ENCODE measurements at regions not wholly inside any gene's neighbourhood (a gene's known extent, or its start where the extent isn't known, plus 50 kb on each side); places are given as distances from the start of the nearest gene placed in this dataset.

- H3K9ac ChIP-seq (ENCODE audit: low read depth in 1 of 3, low read length in 3 of 3), result no peak overlapping the region
- H3K4me3 ChIP-seq (ENCODE audit: low read length in 3 of 3), result no peak overlapping the region
- no peaks in the 10 kb centered on the region for H3K27me3 ChIP-seq (ENCODE audit: control insufficient read depth in 3 of 3, insufficient read depth in 3 of 3, low read length in 3 of 3)
- no peaks in the 10 kb centered on the region for H3K36me3 ChIP-seq (ENCODE audit: control insufficient read depth in 3 of 3, insufficient read depth in 3 of 3, low read length in 3 of 3)
- no peaks in the 10 kb centered on the region for H3K4me1 ChIP-seq (ENCODE audit: control insufficient read depth in 3 of 3, insufficient read depth in 3 of 3, low read length in 3 of 3)
- H3K9me3 ChIP-seq (ENCODE audit: control insufficient read depth in 3 of 3, low read length in 3 of 3), result no peaks in the 10 kb centered on the region
- H3K27ac ChIP-seq (ENCODE audit: low read depth, low read length), result no peak overlapping the region
Observed at GRCh38 chr5:166354332-166354731, 1937.1 kb upstream of the WWC1 start.

- Histone ChIP-seq H3K4me3 (ENCODE audit: low read length in 3 of 3) (no peak overlapping the region), H3K36me3 (ENCODE audit: control insufficient read depth in 3 of 3, insufficient read depth in 3 of 3, low read length in 3 of 3) (no peaks in the 10 kb centered on the region), H3K27ac (ENCODE audit: low read depth, low read length) (no peak overlapping the region), H3K4me1 (ENCODE audit: control insufficient read depth in 3 of 3, insufficient read depth in 3 of 3, low read length in 3 of 3) (no peaks in the 10 kb centered on the region), H3K27me3 (ENCODE audit: control insufficient read depth in 3 of 3, insufficient read depth in 3 of 3, low read length in 3 of 3) (no peaks in the 10 kb centered on the region), H3K9ac (ENCODE audit: low read depth in 1 of 3, low read length in 3 of 3) (no peak overlapping the region), H3K9me3 (ENCODE audit: control insufficient read depth in 3 of 3, low read length in 3 of 3) (no peaks in the 10 kb centered on the region)
Observed at GRCh38 chr5:166356096-166356495, 1935.3 kb upstream of the WWC1 start.

DNA sequence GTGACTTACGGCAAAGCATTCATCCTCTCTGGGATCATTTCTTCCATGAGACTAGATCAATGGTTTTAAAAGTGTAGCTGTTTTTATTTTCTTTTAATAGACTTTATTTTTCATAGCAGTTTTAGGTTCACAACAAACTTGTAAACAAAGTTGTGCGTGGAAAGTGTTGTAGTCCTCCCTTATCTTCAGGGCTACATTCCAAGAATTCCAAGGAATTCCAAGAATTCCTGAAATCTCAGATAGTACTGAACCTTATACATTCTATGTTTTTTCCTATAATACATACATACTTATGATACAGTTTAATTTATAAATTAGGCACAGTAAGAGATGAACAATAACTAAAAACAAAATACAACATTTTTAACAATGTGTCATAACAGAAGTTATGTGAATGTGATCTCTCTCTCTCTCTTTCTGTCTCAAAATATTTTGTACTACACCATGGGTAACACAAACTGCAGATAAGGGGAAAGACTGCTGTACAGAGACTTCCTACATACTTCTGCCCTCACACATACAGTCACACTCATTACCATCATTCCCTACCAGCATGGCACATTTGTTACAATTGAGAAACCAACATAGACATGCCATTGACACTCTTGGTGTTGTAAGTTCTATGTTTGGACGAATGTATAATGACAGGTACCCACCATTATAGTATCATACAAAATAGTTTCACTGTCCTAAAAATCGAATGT, 1933.2 kb upstream of the WWC1 start:
- Histone ChIP-seq H3K27me3 (ENCODE audit: control insufficient read depth in 3 of 3, insufficient read depth in 3 of 3, low read length in 3 of 3) (no peaks in the 10 kb centered on the region), H3K9me3 (ENCODE audit: control insufficient read depth in 3 of 3, low read length in 3 of 3) (no peaks in the 10 kb centered on the region), H3K27ac (ENCODE audit: low read depth, low read length) (no peak overlapping the region), H3K4me1 (ENCODE audit: control insufficient read depth in 3 of 3, insufficient read depth in 3 of 3, low read length in 3 of 3) (no peaks in the 10 kb centered on the region), H3K9ac (ENCODE audit: low read depth in 1 of 3, low read length in 3 of 3) (no peak overlapping the region), H3K36me3 (ENCODE audit: control insufficient read depth in 3 of 3, insufficient read depth in 3 of 3, low read length in 3 of 3) (no peaks in the 10 kb centered on the region), H3K4me3 (ENCODE audit: low read length in 3 of 3) (no peak overlapping the region)

DNA sequence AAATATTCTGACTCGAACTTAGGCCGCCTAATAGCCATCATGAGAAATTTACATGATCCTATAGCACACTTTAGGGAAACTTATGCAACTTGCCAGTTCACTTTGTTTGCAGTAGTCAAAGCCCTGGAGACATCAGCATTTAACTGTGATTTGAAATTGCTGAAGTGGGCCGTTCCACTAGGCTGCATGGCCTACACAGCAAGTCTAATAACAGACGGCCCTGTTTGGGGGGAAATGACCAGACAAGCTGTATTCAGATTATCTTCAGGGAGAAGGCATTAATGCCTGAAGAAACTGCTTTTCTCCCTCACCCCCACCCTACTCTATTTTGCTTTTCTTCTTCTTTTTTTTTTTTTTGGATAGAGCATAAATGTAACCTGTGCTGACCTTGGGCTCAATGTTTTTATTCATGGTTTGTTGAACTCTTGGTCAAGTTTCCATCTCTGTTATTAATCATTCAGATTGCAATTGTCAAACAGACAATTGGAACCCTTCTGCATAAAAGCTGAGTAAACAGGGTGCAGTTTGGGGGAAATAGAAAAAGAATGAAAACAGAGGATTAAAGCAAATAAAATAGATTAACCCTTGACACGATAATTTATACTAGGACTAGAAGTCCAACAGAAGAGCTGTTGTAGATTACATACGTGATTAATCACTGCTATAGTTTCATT, 1928.2 kb upstream of the WWC1 start:
- Histone ChIP-seq H3K9me3 (ENCODE audit: control insufficient read depth in 3 of 3, low read length in 3 of 3) (no peaks in the 10 kb centered on the region), H3K36me3 (ENCODE audit: control insufficient read depth in 3 of 3, insufficient read depth in 3 of 3, low read length in 3 of 3) (no peaks in the 10 kb centered on the region), H3K4me3 (ENCODE audit: low read length in 3 of 3) (no peak overlapping the region), H3K27ac (ENCODE audit: low read depth, low read length) (no peak overlapping the region), H3K27me3 (ENCODE audit: control insufficient read depth in 3 of 3, insufficient read depth in 3 of 3, low read length in 3 of 3) (no peaks in the 10 kb centered on the region), H3K4me1 (ENCODE audit: control insufficient read depth in 3 of 3, insufficient read depth in 3 of 3, low read length in 3 of 3) (no peaks in the 10 kb centered on the region), H3K9ac (ENCODE audit: low read depth in 1 of 3, low read length in 3 of 3) (no peak overlapping the region)

GRCh38 chr5:166365164-166365563, 1926.3 kb upstream of the WWC1 start:
- no peaks in the 10 kb centered on the region for H3K36me3 ChIP-seq (ENCODE audit: control insufficient read depth in 3 of 3, insufficient read depth in 3 of 3, low read length in 3 of 3)
- no peak overlapping the region for H3K27ac ChIP-seq (ENCODE audit: low read depth, low read length)
- no peak overlapping the region for H3K4me3 ChIP-seq (ENCODE audit: low read length in 3 of 3)
- H3K9ac ChIP-seq (ENCODE audit: low read depth in 1 of 3, low read length in 3 of 3), result no peak overlapping the region
- no peaks in the 10 kb centered on the region for H3K4me1 ChIP-seq (ENCODE audit: control insufficient read depth in 3 of 3, insufficient read depth in 3 of 3, low read length in 3 of 3)
- H3K9me3 ChIP-seq (ENCODE audit: control insufficient read depth in 3 of 3, low read length in 3 of 3), result no peaks in the 10 kb centered on the region
- no peaks in the 10 kb centered on the region for H3K27me3 ChIP-seq (ENCODE audit: control insufficient read depth in 3 of 3, insufficient read depth in 3 of 3, low read length in 3 of 3)

DNA sequence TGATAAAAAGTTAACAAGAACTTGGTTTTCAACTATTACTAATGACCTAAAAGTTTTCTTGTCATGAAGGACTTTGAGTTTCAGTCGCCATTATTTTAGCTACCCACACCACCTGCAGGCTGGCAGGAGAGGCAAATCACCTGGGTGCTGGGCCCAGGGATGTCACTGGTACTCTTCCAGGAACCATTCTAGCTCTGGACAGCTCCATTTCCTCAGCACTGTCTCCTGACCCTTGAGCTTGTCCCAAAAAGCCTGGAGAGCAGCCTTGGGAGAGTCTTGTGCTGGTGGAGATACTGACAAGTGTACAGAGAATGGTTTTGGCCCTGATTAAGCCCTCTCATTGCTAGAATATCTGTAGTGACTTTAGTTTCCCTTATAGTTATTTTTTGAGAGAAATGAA, 1924.1 kb upstream of the WWC1 start:
- Histone ChIP-seq H3K4me3 (ENCODE audit: low read length in 3 of 3) (no peak overlapping the region), H3K27me3 (ENCODE audit: control insufficient read depth in 3 of 3, insufficient read depth in 3 of 3, low read length in 3 of 3) (no peaks in the 10 kb centered on the region), H3K27ac (ENCODE audit: low read depth, low read length) (no peak overlapping the region), H3K9me3 (ENCODE audit: control insufficient read depth in 3 of 3, low read length in 3 of 3) (no peaks in the 10 kb centered on the region), H3K36me3 (ENCODE audit: control insufficient read depth in 3 of 3, insufficient read depth in 3 of 3, low read length in 3 of 3) (no peaks in the 10 kb centered on the region), H3K4me1 (ENCODE audit: control insufficient read depth in 3 of 3, insufficient read depth in 3 of 3, low read length in 3 of 3) (no peaks in the 10 kb centered on the region), H3K9ac (ENCODE audit: low read depth in 1 of 3, low read length in 3 of 3) (no peak overlapping the region)

DNA sequence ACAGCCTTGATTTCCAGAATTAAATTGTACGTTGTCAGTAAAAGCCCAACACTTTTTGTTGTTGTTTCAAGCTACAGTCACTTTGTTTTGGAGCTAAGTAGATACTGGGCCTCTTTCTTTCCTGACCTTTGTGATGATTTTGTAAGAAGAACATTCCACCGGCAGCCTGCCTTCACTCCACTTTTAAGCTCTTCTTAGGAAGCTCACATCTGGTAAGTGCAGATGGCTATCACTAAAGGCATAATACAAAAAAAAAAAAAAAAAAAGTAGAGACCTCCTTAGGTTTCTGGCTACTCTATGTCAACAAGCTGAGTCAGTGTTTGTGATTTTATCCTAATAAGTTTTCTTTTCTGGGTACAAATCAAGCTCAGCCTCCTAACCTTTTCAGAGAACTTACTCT, 1922.1 kb upstream of the WWC1 start:
- H3K27ac ChIP-seq (ENCODE audit: low read depth, low read length), result no peak overlapping the region
- H3K27me3 ChIP-seq (ENCODE audit: control insufficient read depth in 3 of 3, insufficient read depth in 3 of 3, low read length in 3 of 3), result no peaks in the 10 kb centered on the region

GRCh38 chr5:166369807-166370206, 1921.6 kb upstream of the WWC1 start:
- no peak overlapping the region for H3K4me3 ChIP-seq (ENCODE audit: low read length in 3 of 3)
- H3K9ac ChIP-seq (ENCODE audit: low read depth in 1 of 3, low read length in 3 of 3), result no peak overlapping the region
- H3K36me3 ChIP-seq (ENCODE audit: control insufficient read depth in 3 of 3, insufficient read depth in 3 of 3, low read length in 3 of 3), result no peaks in the 10 kb centered on the region
- no peaks in the 10 kb centered on the region for H3K27me3 ChIP-seq (ENCODE audit: control insufficient read depth in 3 of 3, insufficient read depth in 3 of 3, low read length in 3 of 3)
- no peak overlapping the region for H3K27ac ChIP-seq (ENCODE audit: low read depth, low read length)
- no peaks in the 10 kb centered on the region for H3K9me3 ChIP-seq (ENCODE audit: control insufficient read depth in 3 of 3, low read length in 3 of 3)
- no peaks in the 10 kb centered on the region for H3K4me1 ChIP-seq (ENCODE audit: control insufficient read depth in 3 of 3, insufficient read depth in 3 of 3, low read length in 3 of 3)

More for the DNA sequence above, 1922.1 kb upstream of the WWC1 start:
- H3K9me3 ChIP-seq (ENCODE audit: control insufficient read depth in 3 of 3, low read length in 3 of 3), result no peaks in the 10 kb centered on the region
- H3K4me1 ChIP-seq (ENCODE audit: control insufficient read depth in 3 of 3, insufficient read depth in 3 of 3, low read length in 3 of 3), result no peaks in the 10 kb centered on the region
- no peak overlapping the region for H3K4me3 ChIP-seq (ENCODE audit: low read length in 3 of 3)
- H3K36me3 ChIP-seq (ENCODE audit: control insufficient read depth in 3 of 3, insufficient read depth in 3 of 3, low read length in 3 of 3), result no peaks in the 10 kb centered on the region
- H3K9ac ChIP-seq (ENCODE audit: low read depth in 1 of 3, low read length in 3 of 3), result no peak overlapping the region

- H3K9ac ChIP-seq (ENCODE audit: low read depth in 1 of 3, low read length in 3 of 3), result peak overlapping the region in 2 of 3 donors; percentile 1 to 23
- no peaks in the 10 kb centered on the region for H3K27me3 ChIP-seq (ENCODE audit: control insufficient read depth in 3 of 3, insufficient read depth in 3 of 3, low read length in 3 of 3)
- no peaks in the 10 kb centered on the region for H3K36me3 ChIP-seq (ENCODE audit: control insufficient read depth in 3 of 3, insufficient read depth in 3 of 3, low read length in 3 of 3)
- H3K4me1 ChIP-seq (ENCODE audit: control insufficient read depth in 3 of 3, insufficient read depth in 3 of 3, low read length in 3 of 3), result no peaks in the 10 kb centered on the region
- peak overlapping the region; percentile 24 to 59 (median 46) for H3K4me3 ChIP-seq (ENCODE audit: low read length in 3 of 3)
- H3K9me3 ChIP-seq (ENCODE audit: control insufficient read depth in 3 of 3, low read length in 3 of 3), result no peaks in the 10 kb centered on the region
- no peak overlapping the region for H3K27ac ChIP-seq (ENCODE audit: low read depth, low read length)
Observed at GRCh38 chr5:166370928-166371690, 1920.3 kb upstream of the WWC1 start.

- H3K9ac ChIP-seq (ENCODE audit: low read depth in 1 of 3, low read length in 3 of 3), result no peak overlapping the region
- H3K27ac ChIP-seq (ENCODE audit: low read depth, low read length), result no peak overlapping the region
- H3K4me1 ChIP-seq (ENCODE audit: control insufficient read depth in 3 of 3, insufficient read depth in 3 of 3, low read length in 3 of 3), result no peaks in the 10 kb centered on the region
- H3K4me3 ChIP-seq (ENCODE audit: low read length in 3 of 3), result no peak overlapping the region
- H3K9me3 ChIP-seq (ENCODE audit: control insufficient read depth in 3 of 3, low read length in 3 of 3), result no peaks in the 10 kb centered on the region
- no peaks in the 10 kb centered on the region for H3K36me3 ChIP-seq (ENCODE audit: control insufficient read depth in 3 of 3, insufficient read depth in 3 of 3, low read length in 3 of 3)
- no peaks in the 10 kb centered on the region for H3K27me3 ChIP-seq (ENCODE audit: control insufficient read depth in 3 of 3, insufficient read depth in 3 of 3, low read length in 3 of 3)
Observed at GRCh38 chr5:166373817-166374216, 1917.6 kb upstream of the WWC1 start.

Measured in skeletal muscle tissue (tissue), 3 donors.